Hematopoietic multipotent progenitor cell treated with erythropoietin and hydrocortisone succinate and interleukin-3 and kit ligand, for 17 days (in vitro differentiated cells): ENCODE measurements at regions not wholly inside any gene's neighbourhood (a gene's known extent, or its start where the extent isn't known, plus 50 kb on each side); places are given as distances from the start of the nearest gene placed in this dataset.

ENCODE experiments used
- DNase-seq: peaks from one replicate; pipeline ENCODE4 v3.0.0-alpha.2; 2015; ENCODE audit warnings: low spot score

DNA sequence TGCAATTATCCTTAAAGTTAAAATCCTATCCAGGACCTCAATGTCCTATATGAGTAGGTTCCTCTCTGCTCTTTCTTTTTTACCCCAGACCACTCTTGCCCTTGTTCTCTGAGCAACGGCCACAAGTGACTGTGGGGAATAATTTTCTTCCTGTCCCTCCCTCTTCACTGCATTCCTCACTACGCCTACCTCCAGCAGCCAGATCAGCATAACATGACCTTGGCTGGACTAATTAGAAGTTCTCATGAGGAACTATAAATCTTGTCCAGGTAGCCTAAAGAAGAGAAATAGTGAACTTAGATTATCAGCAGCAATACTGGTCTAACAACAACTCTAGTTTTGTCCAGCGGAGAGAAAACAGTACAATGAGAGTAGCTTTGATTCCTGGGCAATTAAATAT, 643.8 kb upstream of the KLHL29 start:
- DNase-seq = no peak

DNA sequence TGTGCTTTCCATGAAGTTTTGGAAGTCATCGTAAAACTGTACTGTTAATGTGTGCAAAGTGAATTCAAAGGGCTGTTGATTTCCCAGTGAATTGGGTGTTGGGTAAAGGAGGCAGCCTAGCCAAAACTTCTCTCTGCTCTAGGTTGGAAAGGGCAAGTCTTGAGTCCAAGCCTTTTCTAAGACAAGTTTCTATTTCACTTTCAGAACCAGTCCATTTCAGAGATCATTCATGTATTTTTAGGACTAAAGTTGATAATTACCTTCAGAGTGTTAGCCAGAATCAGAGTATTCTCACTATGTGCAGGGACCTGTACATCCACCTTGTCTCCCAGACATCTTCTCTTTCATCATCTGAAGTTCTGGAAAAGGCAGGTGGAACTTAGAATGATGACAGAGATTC, 636.1 kb upstream of the KLHL29 start:
- DNase-seq = no peak

DNA sequence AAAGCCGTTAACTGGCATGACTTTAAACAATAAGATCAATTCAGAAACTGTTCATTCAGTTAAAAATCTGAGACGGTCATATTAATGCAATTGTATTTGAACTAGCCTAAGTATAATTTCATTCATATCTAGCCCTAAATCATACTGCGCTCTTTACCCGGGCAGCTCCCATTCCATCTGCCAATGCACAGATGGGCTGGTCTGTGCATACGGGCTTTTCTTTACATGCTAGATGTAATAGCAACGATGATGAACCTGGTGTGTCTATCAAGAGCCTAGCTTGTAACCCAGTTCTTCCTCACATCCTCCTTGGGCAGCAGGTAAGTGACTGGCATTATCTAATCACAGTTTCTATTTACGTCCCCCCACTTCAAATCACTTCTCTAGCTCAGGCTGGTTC, 631.5 kb upstream of the KLHL29 start:
- no peak for DNase-seq

DNA sequence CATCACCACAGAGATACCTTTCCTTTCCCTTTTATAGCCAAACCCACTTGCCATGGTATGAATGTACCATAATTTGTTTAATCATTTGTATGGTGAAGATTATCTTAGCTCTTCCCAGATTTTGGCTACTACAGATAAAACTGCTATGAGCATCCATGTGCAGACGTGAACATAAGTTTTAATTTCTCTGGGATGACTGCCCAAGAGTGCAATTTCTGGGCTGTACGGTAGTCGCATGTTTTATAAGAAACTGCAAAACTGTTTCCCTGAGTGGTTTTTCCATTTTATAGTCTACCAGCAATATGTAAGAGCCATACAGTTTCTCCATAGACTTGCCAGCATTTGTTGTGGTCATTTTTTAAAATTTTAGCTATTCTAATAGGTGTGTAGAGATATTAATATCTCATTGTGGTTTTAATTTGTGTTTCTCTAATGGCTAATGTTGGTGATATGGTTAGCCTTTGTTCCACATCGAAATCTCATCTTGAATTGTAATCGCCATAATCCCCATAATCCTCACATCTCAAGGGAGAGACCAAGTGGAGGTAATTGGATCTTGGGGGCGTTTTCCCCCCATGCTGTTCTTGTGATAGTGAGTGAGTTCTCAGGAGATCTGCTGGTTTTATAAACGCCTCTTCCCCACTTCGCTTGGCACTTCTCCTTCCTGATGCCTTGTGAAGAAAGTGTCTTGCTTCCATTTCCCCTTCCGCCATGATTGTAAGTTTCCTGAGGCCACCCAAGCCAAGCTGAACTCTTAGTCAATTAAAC, 628.5 kb upstream of the KLHL29 start:
- DNase-seq = no peak

DNA sequence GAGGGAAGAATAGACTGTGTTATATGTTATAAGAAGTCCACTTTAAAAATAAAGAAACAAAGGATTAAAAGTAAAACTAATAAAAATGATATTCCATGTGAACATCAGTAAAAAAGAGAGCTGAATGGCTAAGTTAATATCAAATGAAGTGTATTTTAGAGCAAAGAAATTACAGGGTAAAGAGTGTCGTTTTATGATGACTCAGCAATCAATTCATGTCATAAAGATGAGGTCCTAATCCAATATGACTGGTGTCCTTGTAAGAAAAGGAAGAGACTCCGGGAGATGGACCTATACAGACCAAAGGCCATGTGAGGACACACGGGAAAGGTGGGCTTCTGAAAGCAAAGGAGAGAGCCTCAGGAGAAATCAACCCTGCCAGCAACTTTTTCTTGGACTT, 615.5 kb upstream of the KLHL29 start:
- DNase-seq = no peak

DNA sequence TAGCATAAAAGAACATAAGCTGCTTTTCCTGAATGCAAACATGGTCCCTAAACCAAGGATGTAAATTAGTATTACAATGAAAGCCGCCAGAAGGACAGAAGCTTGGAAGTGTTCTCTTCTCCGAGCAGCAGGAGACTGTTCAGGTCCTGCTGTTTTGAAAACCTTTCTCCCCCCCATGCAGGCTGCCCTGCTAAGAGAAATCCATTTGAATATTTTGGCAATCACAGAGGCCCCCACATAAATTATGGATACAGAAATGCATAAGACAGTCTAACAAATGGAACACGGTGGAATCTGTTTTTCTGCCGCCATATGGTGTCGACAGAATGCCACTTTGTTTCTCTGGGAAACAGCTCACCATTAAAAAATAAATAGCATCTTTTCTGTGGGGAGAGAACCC, 600.4 kb upstream of the KLHL29 start:
- DNase-seq = no peak

DNA sequence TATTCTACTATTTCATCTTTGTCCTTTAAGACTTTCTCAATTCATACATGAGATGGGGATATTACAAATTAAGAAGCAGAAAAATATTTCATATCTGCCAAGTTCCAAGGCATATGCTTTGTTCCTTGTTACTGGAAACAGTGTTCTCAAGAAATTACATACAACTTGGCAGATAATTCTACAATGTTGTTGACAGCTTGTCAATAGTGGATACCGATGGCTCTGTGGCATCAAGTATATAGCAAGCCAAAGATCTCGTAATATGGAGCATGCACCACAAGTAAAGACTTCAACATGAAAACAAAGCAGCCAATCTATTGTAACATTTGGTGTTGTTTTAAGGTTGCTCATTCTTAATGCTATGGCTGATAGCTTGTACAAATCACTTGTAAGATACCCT, 598.2 kb upstream of the KLHL29 start:
- no peak for DNase-seq

DNA sequence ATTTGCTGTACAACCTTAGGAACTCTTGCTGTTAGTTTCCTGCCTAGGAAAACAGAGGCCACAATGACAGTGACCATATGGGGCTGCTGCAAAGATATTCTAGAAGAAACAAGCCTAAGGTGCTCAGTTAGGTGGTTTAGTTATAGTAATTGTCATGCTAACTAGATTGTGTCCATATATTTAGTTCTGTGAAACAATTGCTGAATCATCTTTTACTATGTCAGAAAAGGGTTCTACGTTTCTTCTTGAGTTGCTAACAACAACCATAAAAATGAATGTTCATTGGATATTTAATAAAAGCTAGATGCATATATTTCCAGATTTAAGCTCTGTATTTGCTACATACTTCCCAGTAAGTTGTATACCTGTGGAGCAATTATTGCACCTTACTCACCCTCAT, 597.2 kb upstream of the KLHL29 start:
- DNase-seq = no peak

DNA sequence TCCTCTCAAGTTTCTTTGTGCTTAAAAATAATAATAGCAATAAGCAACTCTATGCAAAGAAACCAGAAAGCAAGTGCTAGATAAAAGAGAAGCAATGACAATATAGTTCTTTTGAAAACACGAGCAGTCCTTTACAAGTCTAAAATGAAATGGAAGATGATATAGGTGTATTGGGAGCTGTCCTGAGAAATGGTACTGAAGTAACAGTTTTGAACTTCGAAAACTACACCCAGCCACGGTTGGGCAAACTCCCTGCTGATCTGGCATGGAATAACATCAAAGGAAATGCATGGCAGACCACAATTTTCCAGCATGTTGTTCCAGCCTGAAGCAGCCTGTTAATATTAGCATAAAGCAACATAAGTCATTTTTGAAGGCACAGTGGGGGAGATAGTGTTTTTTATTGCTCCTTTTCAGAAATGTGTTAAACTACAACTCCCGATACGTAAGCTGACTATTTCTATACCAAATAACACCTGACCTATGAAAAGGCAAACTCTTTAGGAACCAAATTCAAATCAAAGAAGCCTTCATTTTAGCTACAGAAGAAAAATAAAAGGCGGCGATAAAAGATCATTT, 596.1 kb upstream of the KLHL29 start:
- no peak for DNase-seq

DNA sequence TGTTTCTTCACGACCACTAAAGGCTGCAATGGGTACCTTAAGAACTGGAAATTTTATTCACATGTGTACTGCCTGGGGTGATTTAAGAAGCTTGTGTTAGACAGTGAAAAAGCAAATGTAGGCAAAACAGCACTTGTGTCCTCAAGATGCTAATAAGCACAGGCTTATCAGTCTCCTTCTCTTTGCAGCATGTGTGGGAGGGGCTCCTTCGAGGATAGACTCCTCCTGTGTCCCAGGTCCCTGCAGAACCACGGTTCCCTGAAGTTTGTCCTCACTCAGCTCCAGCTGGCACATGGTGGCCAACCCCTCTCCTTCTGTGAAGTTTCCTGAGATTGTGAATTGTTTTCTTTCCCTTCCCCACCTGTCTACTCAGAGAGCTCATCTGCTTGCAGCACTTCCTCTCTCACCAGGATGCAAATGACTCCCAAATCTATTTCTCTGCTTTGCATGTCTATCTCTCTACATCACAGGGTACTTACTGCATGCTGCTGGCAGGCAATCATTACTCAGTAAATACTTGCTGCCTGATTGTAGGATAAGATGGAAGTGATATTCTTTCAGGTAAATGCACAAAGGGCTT, 589.6 kb upstream of the KLHL29 start:
- no peak for DNase-seq

DNA sequence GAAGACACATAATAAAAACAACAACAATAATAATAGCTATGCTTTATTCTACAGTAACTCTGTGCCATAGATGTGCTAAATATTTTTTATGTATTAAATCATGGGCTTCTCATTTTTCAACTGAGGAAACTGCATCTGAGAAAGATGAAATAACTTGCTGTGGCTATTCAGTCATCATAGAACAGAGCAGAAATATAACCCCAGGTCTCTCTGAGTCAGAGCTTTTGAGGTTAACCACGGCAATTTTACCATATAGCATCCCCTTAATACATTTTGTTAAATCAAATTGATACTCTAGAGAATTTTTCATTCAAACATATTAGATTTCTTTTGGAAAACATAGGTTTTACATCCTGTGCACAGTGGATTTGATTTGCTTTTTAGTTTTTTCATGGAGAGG, 586.6 kb upstream of the KLHL29 start:
- DNase-seq = no peak

DNA sequence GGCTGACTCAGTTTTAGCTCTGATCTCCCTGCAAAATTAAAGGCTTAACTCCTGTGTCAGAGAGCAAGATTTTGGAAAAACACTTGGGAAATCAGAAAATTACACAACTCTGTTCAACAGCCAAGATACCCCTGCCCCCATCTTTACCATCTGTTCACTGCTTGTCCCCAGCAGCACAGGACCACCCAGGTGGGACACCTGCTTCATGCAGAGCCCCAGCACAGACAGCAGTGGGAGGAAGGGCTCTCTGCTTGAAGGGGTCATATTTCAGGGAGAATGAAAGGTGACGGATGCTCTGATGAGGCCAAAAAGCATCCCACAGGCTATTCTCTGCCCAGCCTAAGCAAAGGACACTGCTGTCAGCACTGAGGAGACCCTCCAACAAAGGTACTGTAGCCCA, 584.6 kb upstream of the KLHL29 start:
- no peak for DNase-seq

DNA sequence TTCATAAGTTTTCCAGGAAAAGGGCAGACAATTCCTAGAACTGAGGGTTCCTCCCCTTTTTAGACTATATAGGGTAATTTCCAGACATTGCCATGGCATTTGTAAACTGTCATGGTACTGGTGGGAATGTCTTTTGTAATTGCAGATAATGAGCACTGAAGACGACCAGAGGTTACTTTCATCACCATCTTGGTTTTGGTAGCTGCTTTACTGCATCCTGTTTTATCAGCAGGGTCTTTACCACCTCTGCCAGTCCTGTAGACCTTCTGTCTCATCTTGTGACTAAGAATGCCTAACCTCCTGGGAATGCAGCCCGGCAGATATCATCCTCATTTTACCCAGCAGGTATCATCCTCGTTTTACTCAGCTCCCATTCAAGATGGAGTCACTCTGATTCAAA, 583.9 kb upstream of the KLHL29 start:
- no peak for DNase-seq

DNA sequence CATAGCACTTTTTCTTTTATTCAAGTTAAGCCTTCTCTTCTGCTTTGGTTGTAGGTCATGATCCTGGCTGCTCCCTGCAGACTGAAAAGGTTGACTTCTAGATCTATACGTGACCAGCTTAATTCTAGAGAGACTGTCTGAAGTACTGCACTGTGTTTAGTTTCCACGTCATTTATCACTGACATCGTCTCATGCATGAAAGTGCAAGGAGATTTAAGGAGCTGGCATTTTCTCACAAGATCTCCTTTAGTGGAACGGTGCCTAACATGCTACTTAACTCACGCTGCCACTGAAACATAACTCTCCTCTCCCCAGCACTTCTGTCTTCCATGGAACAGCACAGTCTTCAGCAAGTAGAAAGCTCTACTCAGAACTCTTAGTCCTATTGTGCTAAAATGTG, 583.0 kb upstream of the KLHL29 start:
- no peak for DNase-seq

DNA sequence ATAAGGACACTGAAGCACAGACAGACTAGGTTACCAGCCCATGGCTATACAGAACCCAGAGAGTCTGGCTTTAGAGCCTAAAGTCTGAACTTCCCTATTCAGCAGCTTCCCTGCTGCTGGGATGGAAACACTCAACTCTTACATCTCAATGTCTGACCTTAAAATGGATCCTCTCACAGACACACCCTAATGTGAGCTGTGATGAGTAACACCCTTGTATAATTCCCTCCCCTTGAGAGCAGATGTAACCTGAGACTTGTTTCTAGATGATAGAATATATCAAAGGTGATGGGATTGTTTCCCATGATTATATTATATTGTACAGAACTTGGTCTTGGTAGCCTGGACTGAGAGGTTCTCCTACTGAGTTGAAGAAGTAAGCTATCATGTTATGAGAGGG, 577.1 kb upstream of the KLHL29 start:
- no peak for DNase-seq

DNA sequence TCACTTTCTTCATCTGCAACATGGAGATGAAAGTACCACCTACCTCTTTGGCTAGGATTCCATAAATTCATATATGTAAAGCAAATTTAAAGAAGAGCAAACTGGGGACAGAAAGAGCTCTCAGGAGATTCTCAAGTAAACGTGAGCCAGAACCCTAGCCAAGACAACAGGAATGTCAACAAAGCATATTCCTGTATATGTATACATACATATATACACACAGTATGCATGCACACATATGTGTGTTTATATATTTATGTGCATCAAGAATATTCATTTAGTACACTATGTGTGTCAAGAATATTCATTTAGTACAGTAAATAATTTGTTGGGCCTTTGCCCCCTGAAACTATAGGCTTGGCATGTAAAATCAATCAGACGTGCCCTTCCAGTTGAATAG, 574.4 kb upstream of the KLHL29 start:
- DNase-seq = no peak

DNA sequence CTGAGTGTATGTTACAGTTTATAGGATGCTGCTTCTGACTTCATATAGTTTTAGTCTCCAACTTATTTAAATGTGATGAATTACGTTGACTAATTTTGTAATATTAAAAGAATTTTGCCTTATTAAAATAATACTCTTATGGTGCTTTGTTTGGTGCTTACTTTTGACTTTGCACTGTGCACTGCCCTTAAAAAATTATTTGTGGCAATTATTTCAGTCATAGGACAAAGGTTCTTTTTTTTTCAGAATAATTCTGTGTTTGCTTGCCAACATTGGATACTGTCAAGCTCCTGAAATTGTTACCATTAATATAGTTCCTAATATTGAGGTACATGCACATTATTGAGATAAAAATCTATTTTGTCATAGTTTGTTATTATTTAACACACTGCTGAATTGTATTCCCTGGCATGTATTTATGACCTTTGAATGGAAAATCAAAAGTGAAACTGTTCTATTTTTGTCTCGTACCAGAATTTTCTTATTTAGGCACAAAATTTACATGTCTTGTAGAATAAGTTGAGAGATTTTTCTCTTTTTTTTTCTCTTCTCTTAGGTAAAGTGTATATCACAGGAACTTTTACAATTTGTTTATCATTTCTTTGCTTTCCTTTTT, 572.8 kb upstream of the KLHL29 start:
- DNase-seq = no peak

DNA sequence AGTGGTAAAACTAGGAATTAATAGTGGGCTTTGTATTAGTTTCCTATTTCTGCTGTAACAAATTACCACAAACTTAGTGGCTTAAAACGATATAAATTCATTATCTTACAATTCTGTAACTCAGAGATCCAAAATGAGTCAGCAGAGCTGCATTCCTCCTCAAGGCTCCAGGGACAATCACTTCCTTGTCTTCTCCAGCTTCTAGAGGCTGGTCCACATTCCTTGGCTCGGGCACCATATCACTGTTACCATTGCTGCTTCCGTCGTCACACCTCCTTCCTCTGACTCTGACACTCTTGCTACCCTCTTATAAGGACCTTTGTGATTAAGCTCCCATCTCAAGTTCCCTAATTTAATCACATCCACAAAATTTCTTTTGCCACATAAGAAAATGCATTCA, 567.8 kb upstream of the KLHL29 start:
- DNase-seq = no peak

DNA sequence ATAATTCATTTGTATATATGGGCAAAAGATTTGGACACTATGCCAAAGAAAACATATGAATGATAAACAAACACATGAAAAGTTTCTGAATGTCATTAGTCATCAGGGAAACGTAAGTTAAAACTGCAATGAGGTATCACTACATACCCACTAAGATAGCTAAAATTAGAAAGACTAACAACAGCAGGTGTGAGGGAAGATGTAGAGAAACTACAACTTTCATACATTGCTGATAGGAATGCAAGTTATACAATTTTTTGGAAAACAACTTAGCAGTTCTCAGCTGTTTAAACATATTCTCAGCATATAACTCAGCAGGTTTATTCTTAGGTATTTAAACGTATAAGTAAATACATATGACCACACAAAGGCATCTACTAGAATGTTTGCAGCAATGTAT, 563.5 kb upstream of the KLHL29 start:
- no peak for DNase-seq

DNA sequence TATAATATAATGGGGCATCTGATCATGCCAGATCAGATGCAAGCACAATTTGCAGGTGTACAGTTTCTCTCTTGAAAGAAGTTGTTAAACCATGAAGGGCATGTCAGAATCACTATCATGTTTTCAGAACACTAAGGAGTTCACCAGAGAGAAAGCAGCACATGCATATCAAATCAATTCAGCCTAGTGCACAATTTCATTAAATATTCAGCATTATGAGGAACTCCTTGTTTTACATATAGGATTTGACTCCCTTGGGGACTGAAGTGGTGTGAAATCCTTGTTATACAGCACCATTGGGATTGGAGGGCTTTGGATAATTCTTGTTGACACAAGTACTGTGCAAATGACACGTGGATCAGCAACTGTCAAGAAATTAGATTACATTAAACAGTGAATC, 562.1 kb upstream of the KLHL29 start:
- no peak for DNase-seq

DNA sequence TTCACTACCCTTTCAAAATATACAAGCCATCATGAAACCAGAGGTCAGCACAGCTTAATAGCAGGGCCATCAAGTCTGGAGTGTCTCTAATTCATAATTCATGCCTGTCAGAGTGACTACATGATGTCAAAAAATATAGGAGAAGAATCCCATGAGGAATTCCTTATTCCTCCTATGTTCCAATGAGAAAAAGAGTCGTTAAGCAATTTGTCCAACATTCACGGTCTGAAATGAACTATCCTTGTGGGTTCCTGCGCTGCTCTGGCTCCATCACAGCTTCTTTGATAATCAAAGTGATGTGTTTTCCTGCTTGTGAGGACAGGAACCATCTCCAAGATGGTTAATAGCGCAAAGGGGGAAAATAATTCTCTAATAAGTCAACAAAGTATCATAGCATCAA, 560.4 kb upstream of the KLHL29 start:
- no peak for DNase-seq

DNA sequence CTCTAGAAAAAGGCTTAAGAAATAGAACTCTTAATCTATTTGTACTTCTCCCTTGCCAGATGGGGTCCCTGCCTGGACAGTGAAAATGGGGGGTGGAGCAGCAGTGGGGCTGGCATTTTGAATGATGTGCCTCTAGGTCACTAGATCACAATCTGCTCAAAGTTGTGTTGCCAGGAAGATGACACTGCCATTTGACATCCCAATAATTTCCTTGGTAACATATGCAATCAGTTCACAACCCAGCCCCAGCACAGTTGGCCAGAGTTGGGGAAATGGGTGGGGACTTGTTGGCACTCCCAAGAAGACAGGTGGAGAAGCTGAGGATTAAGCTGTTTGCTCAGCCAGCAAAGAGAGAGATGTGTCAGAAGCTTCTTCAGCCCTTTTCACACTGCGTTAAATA, 558.3 kb upstream of the KLHL29 start:
- no peak for DNase-seq

DNA sequence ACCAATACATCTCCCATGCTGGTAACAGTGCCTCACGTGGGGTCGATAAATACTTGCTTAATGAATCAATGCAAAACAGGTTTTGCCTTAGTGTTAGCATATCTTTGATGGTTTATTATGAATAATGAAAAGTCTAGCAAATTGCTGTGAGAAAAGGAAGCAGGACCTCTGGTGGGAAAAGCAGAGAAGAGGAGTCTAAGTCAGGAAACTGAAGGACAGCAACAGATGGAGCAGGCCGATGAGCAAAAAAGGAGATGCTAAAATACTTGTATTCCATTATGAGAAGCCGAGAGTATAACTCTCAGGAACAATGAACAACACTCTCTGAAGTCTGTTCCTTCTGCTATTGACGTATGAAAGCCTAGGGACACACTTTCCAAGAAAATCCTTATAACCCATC, 555.2 kb upstream of the KLHL29 start:
- DNase-seq = no peak

DNA sequence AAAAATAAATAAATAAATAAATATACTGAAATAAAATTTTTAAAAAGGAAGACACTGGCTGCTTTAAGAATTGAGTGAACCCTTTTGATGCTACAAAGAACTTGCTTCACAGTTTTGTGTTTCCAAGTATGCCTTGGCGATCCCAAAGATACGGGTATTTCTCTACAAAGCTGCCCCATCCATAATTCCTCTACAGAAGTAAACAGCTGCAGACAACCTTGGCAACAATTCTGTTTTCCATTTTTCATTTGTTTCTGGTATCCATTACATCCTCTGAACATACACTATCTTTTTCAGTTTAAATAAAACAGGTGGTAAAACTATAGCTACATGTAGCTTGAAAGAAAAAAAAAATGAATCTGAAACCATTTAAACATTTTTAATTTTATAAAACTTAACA, 552.8 kb upstream of the KLHL29 start:
- DNase-seq = no peak
